ENCODE measurements at regions not wholly inside any gene's neighbourhood (a gene's known extent, or its start where the extent isn't known, plus 50 kb on each side); places are given as distances from the start of the nearest gene placed in this dataset.

- TF ChIP-seq CTCF (IDR thresholded peaks at IDR 0.05; ENCODE audit: low read depth, low read length, missing control alignments): no peak
- H3K4me3 ChIP-seq (replicated peaks; ENCODE audit: low read depth, low read length): no peak overlapping the region
- no peak for DNase-seq (ENCODE audit: extremely low read depth, low read depth)
Observed at GRCh38 chr1:55334160-55334559, 119.0 kb upstream of the USP24 start.

GRCh38 chr1:55333461-55333860 lies 118.3 kb upstream of the USP24 start:
- TF ChIP-seq CTCF (IDR thresholded peaks at IDR 0.05; ENCODE audit: low read depth, low read length, missing control alignments): no peak
- no peak for DNase-seq (ENCODE audit: extremely low read depth, low read depth)
- H3K4me3 ChIP-seq (replicated peaks; ENCODE audit: low read depth, low read length): no peak overlapping the region

GRCh38 chr1:55331351-55331750 lies 116.2 kb upstream of the USP24 start:
- peak; percentile 40 for DNase-seq (ENCODE audit: extremely low read depth, low read depth)
- no peak overlapping the region for H3K4me3 ChIP-seq (replicated peaks; ENCODE audit: low read depth, low read length)
- no peak for TF ChIP-seq CTCF (IDR thresholded peaks at IDR 0.05; ENCODE audit: low read depth, low read length, missing control alignments)

GRCh38 chr1:55329808-55330432 lies 114.8 kb upstream of the USP24 start:
- H3K4me3 ChIP-seq (replicated peaks; ENCODE audit: low read depth, low read length): no peak overlapping the region
- no peak for TF ChIP-seq CTCF (IDR thresholded peaks at IDR 0.05; ENCODE audit: low read depth, low read length, missing control alignments)
- no peak for DNase-seq (ENCODE audit: extremely low read depth, low read depth)

GRCh38 chr1:55329091-55329490 lies 113.9 kb upstream of the USP24 start:
- DNase-seq (ENCODE audit: extremely low read depth, low read depth): no peak
- no peak for TF ChIP-seq CTCF (IDR thresholded peaks at IDR 0.05; ENCODE audit: low read depth, low read length, missing control alignments)
- H3K4me3 ChIP-seq (replicated peaks; ENCODE audit: low read depth, low read length): no peak overlapping the region

- DNase-seq (ENCODE audit: extremely low read depth, low read depth): peak; percentile 45
- H3K4me3 ChIP-seq (replicated peaks; ENCODE audit: low read depth, low read length): no peak overlapping the region
- TF ChIP-seq CTCF (IDR thresholded peaks at IDR 0.05; ENCODE audit: low read depth, low read length, missing control alignments): no peak
Observed at GRCh38 chr1:55326496-55327243, 111.5 kb upstream of the USP24 start.

Data from HFF-Myc (cell line).